Anterior cingulate cortex (tissue), 58 donors: ENCODE measurements at regions not wholly inside any gene's neighbourhood (a gene's known extent, or its start where the extent isn't known, plus 50 kb on each side); places are given as distances from the start of the nearest gene placed in this dataset.
A peak's percentile ranks its signal among the peaks of the same experiment; 100 is the strongest.

Experiments
- DNase-seq, 58 donors: peaks; one replicate each; lab custom pipeline; 2025; lab: John Stamatoyannopoulos, UW

DNA sequence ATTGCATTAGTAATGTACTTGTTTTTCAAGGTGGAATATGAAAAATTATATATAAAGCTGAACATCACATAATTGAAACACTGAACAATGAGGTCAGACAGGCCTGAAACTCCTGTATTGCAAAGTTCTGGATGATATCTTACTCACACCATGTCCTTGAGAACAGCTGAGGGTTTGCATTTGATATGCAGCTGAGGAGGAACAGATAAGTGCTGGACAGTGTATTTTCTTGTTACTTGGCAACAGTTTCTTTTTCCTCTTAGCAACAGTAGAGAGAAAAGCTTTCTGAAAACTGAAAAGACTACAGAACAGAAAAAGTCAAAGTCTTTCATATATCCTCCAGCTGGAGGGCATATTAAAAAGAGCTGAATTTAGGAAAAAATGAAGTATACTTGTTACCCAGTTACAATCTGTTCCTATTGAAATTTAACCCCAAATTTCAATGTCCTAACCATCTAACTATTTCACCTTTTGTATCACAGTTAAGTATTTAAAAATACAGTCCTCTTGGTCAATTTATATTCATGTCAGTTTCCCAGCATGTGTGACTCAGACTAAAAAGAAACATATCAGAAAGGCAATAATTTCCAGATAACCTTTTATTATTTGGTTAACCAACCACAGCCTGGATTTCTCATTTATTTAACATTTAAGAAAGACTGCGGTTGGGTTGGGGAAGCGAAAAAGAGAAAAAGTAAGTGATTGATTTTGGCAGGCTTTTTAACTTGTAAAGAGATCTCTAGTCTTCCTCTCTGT is 733.0 kb upstream of the DPPA4 start:
- DNase-seq = peak in 1 of 58 donors; percentile 12

- no peak for DNase-seq
Measured at GRCh38 chr3:110074095-110074494, 736.7 kb upstream of the DPPA4 start.

- no peak for DNase-seq
Measured at GRCh38 chr3:110077093-110077492, 739.7 kb upstream of the DPPA4 start.

DNA sequence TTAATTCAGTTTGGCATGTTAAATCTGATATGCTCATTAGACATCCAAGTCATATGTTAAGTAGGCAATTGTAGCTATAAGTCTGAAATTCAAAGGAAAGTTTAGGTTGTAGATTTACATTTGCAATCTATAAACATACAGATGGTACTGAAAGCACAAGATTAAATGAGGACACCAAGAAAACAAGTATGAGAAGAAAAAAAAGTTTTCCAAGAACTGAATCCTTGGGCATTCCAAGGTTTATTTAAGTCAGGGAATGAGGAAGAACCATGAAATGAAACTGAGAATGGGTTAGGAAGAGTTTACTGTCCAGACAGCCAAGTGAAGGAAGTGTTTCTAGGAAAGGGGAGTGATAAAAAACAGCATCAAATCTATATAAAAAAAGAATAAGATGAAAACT is 756.1 kb upstream of the DPPA4 start:
- no peak for DNase-seq

DNA sequence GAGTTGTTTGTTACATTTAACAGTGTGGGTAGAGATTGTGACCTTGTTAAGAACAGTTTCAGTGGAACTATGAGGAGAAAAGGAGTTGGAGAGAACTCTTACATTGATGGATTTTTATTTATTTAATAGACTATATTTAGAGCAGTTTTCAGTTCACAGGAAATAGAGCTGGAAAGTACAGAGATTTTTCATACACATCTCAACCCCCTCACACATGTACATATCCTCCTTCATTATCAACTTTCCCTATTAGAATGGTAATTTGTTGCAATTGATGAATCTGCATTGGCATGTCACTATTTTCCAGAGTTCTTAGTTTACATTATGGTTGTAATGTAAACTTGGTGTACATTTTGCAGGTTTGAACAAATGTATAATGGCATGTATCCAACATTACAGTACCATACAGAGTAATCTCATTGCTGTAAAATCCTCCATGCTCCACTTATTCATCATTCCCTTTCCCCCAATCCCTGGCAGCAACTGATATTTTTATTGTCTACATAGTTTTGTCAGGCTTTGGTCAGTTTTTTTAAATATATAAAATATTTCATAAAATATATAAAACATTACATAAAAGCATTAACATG is 756.6 kb upstream of the DPPA4 start:
- no peak for DNase-seq

GRCh38 chr3:110099711-110100110 is 762.4 kb upstream of the DPPA4 start:
- DNase-seq = no peak

DNA sequence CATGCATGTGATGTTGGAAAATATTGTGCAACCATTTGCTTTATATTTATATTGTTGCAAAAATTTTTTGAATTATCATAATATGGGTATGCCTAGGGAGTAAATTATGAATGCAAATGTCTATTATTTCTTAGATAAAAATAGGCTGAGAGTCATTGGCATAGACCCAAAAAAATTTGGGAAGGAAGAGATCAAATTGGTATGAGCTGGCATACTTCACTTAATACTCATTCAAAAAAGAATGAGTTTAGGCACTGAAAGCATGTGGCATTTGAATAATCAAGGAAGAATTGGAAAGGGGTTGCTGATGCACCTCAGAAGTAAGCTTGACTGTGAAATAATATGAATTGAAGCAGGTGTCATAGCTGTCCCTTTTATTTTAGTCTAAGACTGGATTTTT is 764.0 kb upstream of the DPPA4 start:
- no peak for DNase-seq

GRCh38 chr3:110106805-110107204 is 769.5 kb upstream of the DPPA4 start:
- no peak for DNase-seq

GRCh38 chr3:110123946-110124345 is 786.6 kb upstream of the DPPA4 start:
- DNase-seq = no peak

- DNase-seq = no peak
Measured at GRCh38 chr3:110126065-110126464, 788.7 kb upstream of the DPPA4 start.

GRCh38 chr3:110133971-110134370 is 796.6 kb upstream of the DPPA4 start:
- no peak for DNase-seq

DNA sequence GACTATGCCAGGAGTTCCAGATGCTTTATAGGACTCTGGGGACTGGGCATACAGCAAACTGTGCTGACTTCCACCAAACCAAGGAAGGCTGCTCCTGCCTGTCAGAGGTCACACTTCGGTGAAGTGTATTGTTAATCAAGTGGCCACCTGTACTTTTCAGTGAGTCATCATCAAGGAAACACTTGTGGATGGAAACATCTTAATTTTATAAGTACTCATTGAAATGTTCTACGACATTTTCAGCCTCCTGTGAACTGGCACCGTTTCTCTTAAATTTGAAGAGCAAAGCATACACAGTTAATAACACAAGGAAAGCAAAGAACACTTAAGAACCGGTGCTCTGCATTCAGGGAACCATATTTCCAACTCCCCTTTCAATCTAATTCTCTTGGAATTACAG is 801.7 kb upstream of the DPPA4 start:
- no peak for DNase-seq

- no peak for DNase-seq
Measured at GRCh38 chr3:110139821-110140220, 802.5 kb upstream of the DPPA4 start.

DNA sequence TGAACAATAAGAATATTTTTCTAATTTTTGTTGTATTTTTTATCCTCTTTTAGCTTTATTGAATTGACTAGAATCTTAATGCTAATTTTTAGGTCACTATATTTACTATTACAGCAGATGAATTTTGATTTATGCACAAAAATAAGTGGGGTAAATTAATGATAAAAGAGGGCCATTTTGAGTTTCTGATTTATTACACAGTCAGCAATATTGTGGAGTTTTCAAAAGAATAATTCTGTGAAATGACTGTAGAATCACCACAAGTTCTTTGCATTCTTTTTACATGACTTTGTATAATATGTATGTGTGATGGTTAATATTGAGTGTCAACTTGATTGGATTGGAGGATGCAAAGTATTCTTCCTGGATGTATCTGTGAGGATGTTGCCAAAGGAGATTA is 812.4 kb upstream of the DPPA4 start:
- no peak for DNase-seq

DNA sequence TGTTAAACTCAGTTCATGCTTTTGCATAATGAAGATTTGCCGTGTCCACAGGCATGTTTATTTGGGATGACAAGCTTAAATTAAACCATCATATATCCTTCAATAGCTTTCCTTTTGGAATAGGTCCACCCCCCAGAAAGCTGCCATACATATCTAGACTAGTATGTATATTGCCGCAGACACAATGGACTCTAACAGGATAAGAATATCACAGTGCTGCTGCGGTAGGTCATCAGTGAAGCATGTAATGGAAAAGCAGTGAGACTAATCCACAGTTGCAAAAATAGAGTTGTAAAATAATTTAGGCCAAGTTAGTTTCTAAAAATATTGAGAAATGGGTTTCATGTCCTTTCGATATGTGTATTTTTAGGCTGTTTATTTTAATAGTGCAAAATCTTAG is 819.9 kb upstream of the DPPA4 start:
- no peak for DNase-seq

- DNase-seq = no peak
Measured at GRCh38 chr3:110164632-110165369, 827.5 kb upstream of the DPPA4 start.

- no peak for DNase-seq
Measured at GRCh38 chr3:110165370-110165743, 828.0 kb upstream of the DPPA4 start.

GRCh38 chr3:110165753-110166152 is 828.4 kb upstream of the DPPA4 start:
- no peak for DNase-seq

GRCh38 chr3:110166791-110167190 is 829.4 kb upstream of the DPPA4 start:
- DNase-seq = no peak

DNA sequence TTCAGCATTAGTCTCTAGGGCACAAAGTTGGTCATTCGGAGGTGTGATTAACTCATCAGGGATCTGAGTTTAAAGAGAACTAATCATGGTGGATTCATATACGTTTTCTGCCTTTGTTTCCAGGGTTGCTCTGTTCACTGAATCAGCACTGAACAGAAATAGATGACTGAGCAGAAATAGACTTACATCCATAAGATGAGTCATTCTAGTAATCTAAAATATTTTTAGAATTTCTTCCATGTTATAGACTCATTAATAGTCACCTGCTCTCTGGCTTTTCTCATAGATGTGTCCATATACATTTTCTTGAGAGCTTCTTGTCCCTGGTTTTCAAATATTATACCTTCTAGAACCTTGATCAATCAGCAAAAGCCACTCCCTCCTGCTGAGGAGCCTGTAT is 837.6 kb upstream of the DPPA4 start:
- DNase-seq = no peak

DNA sequence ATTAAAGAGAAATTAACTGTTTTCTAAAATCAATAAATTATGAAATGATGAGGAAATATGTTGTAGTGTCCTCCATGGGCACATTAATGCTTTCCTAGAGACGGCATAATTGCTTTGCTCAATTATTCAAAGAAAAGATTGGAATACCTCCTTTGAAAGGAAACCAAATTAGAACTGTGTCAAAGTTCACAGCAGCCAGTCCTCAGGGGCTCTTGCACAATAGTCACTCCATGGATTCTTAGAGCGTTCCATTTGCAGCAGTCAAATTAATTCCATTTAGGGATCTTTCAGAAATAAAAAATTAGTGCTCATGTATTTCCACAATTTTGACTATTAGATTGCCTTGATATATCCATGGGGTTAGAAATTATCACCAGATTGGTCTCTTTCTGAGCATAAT is 841.6 kb upstream of the DPPA4 start:
- no peak for DNase-seq

GRCh38 chr3:110180733-110181132 is 843.4 kb upstream of the DPPA4 start:
- peak in 7 of 58 donors; percentile 2 to 15 (median 11) for DNase-seq
